Activated B cell treated with CpG ODN at 0.5 μM for 24 hours (primary cell): ENCODE measurements at regions not wholly inside any gene's neighbourhood (a gene's known extent, or its start where the extent isn't known, plus 50 kb on each side); places are given as distances from the start of the nearest gene placed in this dataset.

Experiments used
- ATAC-seq: fragments of 200-7000 bp; cut with Tn5 transposase; one replicate; pipeline ENCODE4 v1.10.0; 2021; ENCODE audit warnings: low read depth, mild to moderate bottlenecking, moderate library complexity
- CTCF ChIA-PET: fragments of 350-600 bp; sonication (Branson Sonifier 250); formaldehyde crosslinking; loops from one replicate; lab custom pipeline; 2021; ENCODE audit warnings: antibody characterized with exemption; lab: Charles Lee
- POLR2A ChIA-PET: fragments of 350-600 bp; sonication (Branson Sonifier 250); formaldehyde crosslinking; loops from one replicate; lab custom pipeline; 2021; ENCODE audit warnings: antibody characterized with exemption; lab: Charles Lee
- DNase-seq: peaks from one replicate; pipeline ENCODE4 v3.0.0; 2022
- H3K27ac Mint-ChIP-seq: one replicate; pipeline ENCODE4 v1.8.0; 2020; ENCODE audit warnings: mixed read lengths
- H3K27me3 Mint-ChIP-seq: one replicate; pipeline ENCODE4 v1.8.0; 2021; ENCODE audit warnings: mixed read lengths
- H3K36me3 Mint-ChIP-seq: one replicate; pipeline ENCODE4 v1.8.0; 2021; ENCODE audit warnings: low read depth, mixed read lengths
- H3K4me1 Mint-ChIP-seq: one replicate; pipeline ENCODE4 v1.8.0; 2021; ENCODE audit warnings: mixed read lengths
- H3K4me3 Mint-ChIP-seq: one replicate; pipeline ENCODE4 v1.8.0; 2020; ENCODE audit warnings: mild to moderate bottlenecking, mixed read lengths
- H3K9me3 Mint-ChIP-seq: one replicate; pipeline ENCODE4 v1.8.0; 2020; ENCODE audit warnings: mixed read lengths
- CTCF ChIP-seq: fragments of 200-600 bp; IDR thresholded peaks from one replicate; pipeline ENCODE4 v1.8.0; 2022; ENCODE audit warnings: antibody characterized with exemption, mild to moderate bottlenecking
- intact Hi-C: fragments of 100-400 bp; cut with micrococcal nuclease; formaldehyde crosslinking; loops from one replicate; pipeline ENCODE4 v1.15.1; 2024

GRCh38 chr1:239025997-239026694, 360.2 kb upstream of the CHRM3 start:
- no peak for ATAC-seq
- intact Hi-C loops = no loop called here

GRCh38 chr1:239025223-239025622, 361.1 kb upstream of the CHRM3 start:
- ChIA-PET POLR2A (no interaction called here), CTCF (no interaction called here)
- intact Hi-C loops = no loop called here
- no peak overlapping the region for H3K4me3 Mint-ChIP-seq
- H3K9me3 Mint-ChIP-seq = no peaks in the 10 kb centered on the region
- ATAC-seq (no peak), DNase-seq (no peak)
- H3K36me3 Mint-ChIP-seq = no peaks in the 10 kb centered on the region
- no peak for TF ChIP-seq CTCF
- no peaks in the 10 kb centered on the region for H3K27me3 Mint-ChIP-seq
- H3K27ac Mint-ChIP-seq = no peak overlapping the region
- H3K4me1 Mint-ChIP-seq = no peaks in the 10 kb centered on the region

More at GRCh38 chr1:239025997-239026694, 360.2 kb upstream of the CHRM3 start:
- ChIA-PET POLR2A (no interaction called here), CTCF (no interaction called here)
- Mint-ChIP-seq H3K4me3 (no peak overlapping the region), H3K4me1 (no peaks in the 10 kb centered on the region), H3K27ac (no peak overlapping the region), H3K9me3 (peaks cover 2% of the 10 kb centered on the region), H3K36me3 (no peaks in the 10 kb centered on the region), H3K27me3 (no peaks in the 10 kb centered on the region)
- no peak for TF ChIP-seq CTCF
- DNase-seq = no peak

- ATAC-seq = no peak
- intact Hi-C loops = no loop called here
- TF ChIP-seq CTCF = no peak
- ChIA-PET POLR2A (no interaction called here), CTCF (no interaction called here)
- Mint-ChIP-seq H3K4me3 (no peak overlapping the region), H3K9me3 (no peaks in the 10 kb centered on the region), H3K4me1 (no peaks in the 10 kb centered on the region), H3K27ac (no peak overlapping the region), H3K36me3 (no peaks in the 10 kb centered on the region), H3K27me3 (no peaks in the 10 kb centered on the region)
- no peak for DNase-seq
These were observed 362.5 kb upstream of the CHRM3 start for GRCh38 chr1:239023732-239024360.

- no peaks in the 10 kb centered on the region for H3K36me3 Mint-ChIP-seq
- ATAC-seq (no peak), DNase-seq (no peak)
- intact Hi-C loops = no loop called here
- H3K27me3 Mint-ChIP-seq = no peaks in the 10 kb centered on the region
- ChIA-PET POLR2A (no interaction called here), CTCF (no interaction called here)
- H3K4me3 Mint-ChIP-seq = no peak overlapping the region
- no peak overlapping the region for H3K27ac Mint-ChIP-seq
- no peak for TF ChIP-seq CTCF
- H3K4me1 Mint-ChIP-seq = no peaks in the 10 kb centered on the region
- peaks cover 10% of the 10 kb centered on the region for H3K9me3 Mint-ChIP-seq
These were observed 370.0 kb upstream of the CHRM3 start for GRCh38 chr1:239016337-239016736.

GRCh38 chr1:239011382-239011781, 375.0 kb upstream of the CHRM3 start:
- Mint-ChIP-seq H3K9me3 (peaks cover 10% of the 10 kb centered on the region), H3K4me3 (no peak overlapping the region), H3K4me1 (no peaks in the 10 kb centered on the region), H3K27ac (no peak overlapping the region), H3K36me3 (no peaks in the 10 kb centered on the region), H3K27me3 (no peaks in the 10 kb centered on the region)
- CTCF ChIA-PET = no interaction called here
- no peak for TF ChIP-seq CTCF
- intact Hi-C loops = no loop called here
- DNase-seq (no peak), ATAC-seq (no peak)
- POLR2A ChIA-PET = interaction anchor here (0.6 kb wide), 1 partner anchor 8 kb away, joined by 3 read pairs; no protein-coding TSS in a partner anchor
